GM12878 (cell line): ENCODE measurements at regions not wholly inside any gene's neighbourhood (a gene's known extent, or its start where the extent isn't known, plus 50 kb on each side); places are given as distances from the start of the nearest gene placed in this dataset.

Experiments used
- ATAC-seq: fragments of 200-7000 bp; cut with Tn5 transposase; 3 replicates; pipeline ENCODE4 v1.9.1; 2020; ENCODE audit warnings: mild to moderate bottlenecking, moderate library complexity
- BruUV-seq: library from RNA; stranded (reverse); fragments of 400-500 nt; replicated peaks from 2 replicates; lab custom pipeline; 2021; lab: Mats Ljungman, UMichigan
- CTCF ChIA-PET: fragments of 300-600 bp; sonication (Branson Sonifier 250); formaldehyde crosslinking; extraction: SDS; loops from one replicate; lab custom pipeline; 2021; ENCODE audit warnings: inconsistent platforms; lab: Yijun Ruan, JAX
- POLR2A ChIA-PET: fragments of 350-600 bp; formaldehyde crosslinking; extraction: SDS; loops from one replicate; lab custom pipeline; 2021; ENCODE audit warnings: inconsistent platforms; lab: Charles Lee
- RAD21 ChIA-PET: fragments of 300-600 bp; sonication (Branson Sonifier 250); formaldehyde crosslinking; loops from one replicate; lab custom pipeline; 2023; ENCODE audit warnings: antibody characterized with exemption; ENCODE audit not compliant: unreplicated experiment; lab: Charles Lee
- SMC1A ChIA-PET: fragments of 300-600 bp; sonication (Branson Sonifier 250); formaldehyde crosslinking; loops from one replicate; lab custom pipeline; 2023; ENCODE audit not compliant: unreplicated experiment, uncharacterized antibody; lab: Charles Lee
- DNase-seq: peaks from one replicate; pipeline ENCODE4 v3.0.0-alpha.2; 2011; ENCODE audit warnings: low read depth, low spot score
- FAIRE-seq: peaks from 3 replicates; lab custom pipeline; 2011; peaks lifted over from hg19 to GRCh38; lab: Jason Lieb, UNC
- H2AFZ ChIP-seq: 2 replicates; pipeline ENCODE4 v1.6.0; 2011; ENCODE audit warnings: low read depth, low read length, control low read depth; ENCODE audit not compliant: control insufficient read depth
- H3K27ac ChIP-seq: 2 replicates; pipeline ENCODE4 v1.5.1; 2011; ENCODE audit warnings: control low read depth; ENCODE audit not compliant: control insufficient read depth, insufficient read depth
- H3K27me3 ChIP-seq, 2 experiments: replicated peaks in 1 of 2; 2 replicates each; pipeline versions ENCODE4 v1.6.0 to v1.6.1; 2011; ENCODE audit warnings: low read length in 1 of 2; ENCODE audit not compliant: control insufficient read depth in 2 of 2, insufficient read depth in 2 of 2
- H3K36me3 ChIP-seq, 2 experiments: 2 replicates each; pipeline ENCODE4 v1.5.1; 2011; ENCODE audit warnings: low read length in 1 of 2; ENCODE audit not compliant: control insufficient read depth in 2 of 2, insufficient read depth in 2 of 2
- H3K4me1 ChIP-seq: 2 replicates; pipeline ENCODE4 v1.6.1; 2011; ENCODE audit warnings: mild to moderate bottlenecking, low read length, moderate library complexity, mixed read lengths; ENCODE audit not compliant: control insufficient read depth, insufficient read depth
- H3K4me2 ChIP-seq: 2 replicates; pipeline ENCODE4 v1.6.0; 2011; ENCODE audit warnings: control low read depth; ENCODE audit not compliant: control insufficient read depth, insufficient read depth
- H3K4me3 ChIP-seq: fragments of 200-600 bp; sonication (generic); 2 replicates; pipeline ENCODE4 v1.5.1; 2016
- H3K79me2 ChIP-seq: 2 replicates; pipeline ENCODE4 v1.6.0; 2011; ENCODE audit warnings: low read length; ENCODE audit not compliant: control insufficient read depth, insufficient read depth
- H3K9ac ChIP-seq: 2 replicates; pipeline ENCODE4 v1.8.0; 2011; ENCODE audit warnings: low read length, control low read depth, mixed read lengths; ENCODE audit not compliant: control insufficient read depth, insufficient read depth
- H3K9me3 ChIP-seq: replicated peaks from 3 replicates; pipeline ENCODE4 v1.5.1; 2011; ENCODE audit warnings: mild to moderate bottlenecking, low read length; ENCODE audit not compliant: control insufficient read depth, insufficient read depth
- H4K20me1 ChIP-seq: 2 replicates; pipeline ENCODE4 v1.6.0; 2011; ENCODE audit not compliant: control insufficient read depth, insufficient read depth
- BMI1 ChIP-seq: fragments of 450-650 bp; IDR thresholded peaks from 2 replicates; pipeline ENCODE4 v1.6.1; 2016; ENCODE audit warnings: mild to moderate bottlenecking, moderate library complexity, borderline replicate concordance
- HDAC6 ChIP-seq: fragments of 200-600 bp; sonication (generic); IDR thresholded peaks from one replicate; pipeline ENCODE4 v1.8.0; 2017; ENCODE audit warnings: antibody characterized with exemption; ENCODE audit not compliant: unreplicated experiment
- JUNB ChIP-seq: IDR thresholded peaks from 2 replicates; pipeline ENCODE4 v1.6.1; 2016; ENCODE audit warnings: antibody characterized with exemption, mild to moderate bottlenecking
- RUNX3 ChIP-seq: IDR thresholded peaks from 2 replicates; pipeline ENCODE4 v1.6.1; 2012; ENCODE audit warnings: low read length, inconsistent platforms
- SUPT20H ChIP-seq: IDR thresholded peaks from 2 replicates; pipeline ENCODE4 v1.6.1; 2011; ENCODE audit warnings: low read depth, mild to moderate bottlenecking, low read length, moderate library complexity, borderline replicate concordance; ENCODE audit not compliant: control insufficient read depth
- TCF7 ChIP-seq: IDR thresholded peaks from 2 replicates; pipeline ENCODE4 v1.6.1; 2014; ENCODE audit warnings: antibody characterized with exemption, borderline replicate concordance
- WGBS: methylation state at CpG from one replicate; pipeline ENCODE4 v1.1.6; 2016; ENCODE audit warnings: low lambda C conversion rate; ENCODE audit not compliant: insufficient replicate concordance, insufficient coverage; ENCODE audit errors: missing lambda C conversion rate; 5-methylcytosine and 5-hydroxymethylcytosine counted together
- in situ Hi-C: fragments of 300-500 bp; cut with MboI; formaldehyde crosslinking; loops from 9 replicates; pipeline ENCODE4 v1.14.3; 2018; ENCODE audit warnings: mixed read lengths
- intact Hi-C: fragments of 100-400 bp; cut with micrococcal nuclease; formaldehyde crosslinking; loops from one replicate; pipeline ENCODE4 v1.14.2; 2022; ENCODE audit not compliant: unreplicated experiment
- TF ChIP-seq, protein P1 (sequence below): fragments of 450-650 bp; IDR thresholded peaks from 2 replicates; pipeline ENCODE4 v1.6.1; 2016; ENCODE audit warnings: mild to moderate bottlenecking
- TF ChIP-seq, protein P2 (sequence below): IDR thresholded peaks from 2 replicates; pipeline ENCODE4 v1.6.1; 2012; ENCODE audit warnings: improper control_type of control experiment, low read depth, low read length; ENCODE audit not compliant: insufficient replicate concordance

DNA sequence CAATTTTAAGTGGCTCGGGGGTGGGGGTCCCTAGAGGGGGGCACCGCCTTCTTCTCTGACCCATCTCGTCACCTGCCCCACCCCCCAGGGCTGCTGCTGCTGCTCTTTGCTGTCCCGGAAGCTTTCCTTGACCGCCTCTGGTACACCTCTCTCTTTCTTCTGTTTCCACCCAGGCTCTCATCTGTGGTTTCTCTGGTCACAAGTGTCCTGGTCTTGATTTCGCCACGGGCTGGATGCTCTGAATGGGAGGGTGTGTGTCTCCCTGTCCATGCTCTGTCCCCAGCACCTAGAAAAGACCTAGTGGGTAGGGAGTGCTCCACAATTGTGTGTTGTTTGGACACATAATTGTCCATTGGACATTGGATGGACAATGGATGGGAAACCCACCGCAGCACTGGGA lies 134.7 kb upstream of the CIBAR2 start:
- H3K27me3 ChIP-seq, result no peaks in the 10 kb centered on the region
- 7% methylated on average over 8 of the region's 8 CpGs for WGBS
- TF ChIP-seq, protein P1, sequence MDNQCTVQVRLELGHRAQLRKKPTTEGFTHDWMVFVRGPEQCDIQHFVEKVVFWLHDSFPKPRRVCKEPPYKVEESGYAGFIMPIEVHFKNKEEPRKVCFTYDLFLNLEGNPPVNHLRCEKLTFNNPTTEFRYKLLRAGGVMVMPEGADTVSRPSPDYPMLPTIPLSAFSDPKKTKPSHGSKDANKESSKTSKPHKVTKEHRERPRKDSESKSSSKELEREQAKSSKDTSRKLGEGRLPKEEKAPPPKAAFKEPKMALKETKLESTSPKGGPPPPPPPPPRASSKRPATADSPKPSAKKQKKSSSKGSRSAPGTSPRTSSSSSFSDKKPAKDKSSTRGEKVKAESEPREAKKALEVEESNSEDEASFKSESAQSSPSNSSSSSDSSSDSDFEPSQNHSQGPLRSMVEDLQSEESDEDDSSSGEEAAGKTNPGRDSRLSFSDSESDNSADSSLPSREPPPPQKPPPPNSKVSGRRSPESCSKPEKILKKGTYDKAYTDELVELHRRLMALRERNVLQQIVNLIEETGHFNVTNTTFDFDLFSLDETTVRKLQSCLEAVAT, result no peak
- TF ChIP-seq RUNX3, result peak; percentile 9; the same call in 1 of the 2 replicates
- TF ChIP-seq, all 136 proteins: peak for 1
- Histone ChIP-seq H3K9me3 (no peaks in the 10 kb centered on the region), H2AFZ (no peak overlapping the region), H3K4me2 (no peak overlapping the region), H3K4me3 (no peak overlapping the region), H3K4me1 (no peaks in the 10 kb centered on the region), H4K20me1 (no peaks in the 10 kb centered on the region), H3K9ac (no peak overlapping the region), H3K27ac (no peak overlapping the region), H3K36me3 (no peaks in the 10 kb centered on the region), H3K79me2 (no peaks in the 10 kb centered on the region)
- ChIA-PET RAD21 (interaction anchor here (0.6 to 0.7 kb wide), 2 partner anchors 132 to 225 kb away, joined by 3 read pairs; no protein-coding TSS in a partner anchor), POLR2A (interaction anchor here (0.6 kb wide), 1 partner anchor 569 kb away, joined by 7 read pairs; no protein-coding TSS in a partner anchor), SMC1A (no interaction called here), CTCF (interaction anchor here (1.2 to 3.1 kb wide), 5 partner anchors 11 to 132 kb away, joined by 3 to 11 read pairs (median 8); no protein-coding TSS in a partner anchor)
- in situ Hi-C loops, result no loop called here
- ATAC-seq, result no peak; the same call in 2 of the 3 replicates
- DNase-seq, result no peak
- intact Hi-C loops, result loop anchor here (5.0 kb wide), 1 partner anchor 130 kb away; no protein-coding TSS in a partner anchor
- FAIRE-seq, result no peak
- no TSS peak for BruUV-seq

DNA sequence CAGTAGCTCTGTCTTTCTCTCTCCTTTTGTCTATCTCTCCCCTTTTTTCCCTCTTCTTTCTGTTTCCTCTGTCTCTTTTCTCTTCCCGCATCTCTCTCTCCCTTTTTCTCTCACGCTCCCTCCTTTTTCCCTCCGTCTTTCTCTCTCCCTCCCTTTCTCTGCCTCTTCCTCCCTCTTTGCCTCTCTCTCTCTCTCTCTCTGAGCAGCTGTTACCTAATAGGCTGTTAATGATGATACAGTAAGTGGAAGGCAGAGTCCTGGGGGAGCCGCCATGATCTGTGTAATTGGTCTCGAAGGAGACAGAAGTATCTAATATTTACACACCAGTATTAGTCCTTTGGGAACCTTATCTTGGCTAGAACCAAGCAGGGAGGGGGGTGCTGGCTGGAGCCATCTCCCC lies 136.1 kb upstream of the CIBAR2 start:
- Histone ChIP-seq H3K4me2 (no peak overlapping the region), H3K4me3 (no peak overlapping the region), H3K27ac (no peak overlapping the region), H3K36me3 (no peaks in the 10 kb centered on the region), H3K79me2 (no peaks in the 10 kb centered on the region), H3K9ac (no peak overlapping the region), H4K20me1 (no peaks in the 10 kb centered on the region), H3K27me3 (no peaks in the 10 kb centered on the region), H2AFZ (no peak overlapping the region), H3K4me1 (peaks cover 3% of the 10 kb centered on the region; the same call in 1 of the 2 replicates), H3K9me3 (no peaks in the 10 kb centered on the region)
- BruUV-seq, result no TSS peak
- CTCF ChIA-PET, result interaction anchor here (0.7 to 3.1 kb wide), 5 partner anchors 10 to 134 kb away, joined by 3 to 11 read pairs (median 6); no protein-coding TSS in a partner anchor
- FAIRE-seq, result no peak
- SMC1A ChIA-PET, result interaction anchor here (1.2 kb wide), 1 partner anchor 134 kb away, joined by 5 read pairs; no protein-coding TSS in a partner anchor
- RAD21 ChIA-PET, result no interaction called here
- in situ Hi-C loops (no loop called here), intact Hi-C loops (loop anchor here (5.0 kb wide), 1 partner anchor 131 kb away; no protein-coding TSS in a partner anchor)
- POLR2A ChIA-PET, result no interaction called here
- DNase-seq, result no peak
- no peak for ATAC-seq
- whole genome bisulfite sequencing, result 68% methylated on average over 5 of the region's 5 CpGs
- TF ChIP-seq BMI1 (no peak), JUNB (no peak), SUPT20H (no peak), HDAC6 (no peak), TCF7 (no peak)
- TF ChIP-seq, protein P2, sequence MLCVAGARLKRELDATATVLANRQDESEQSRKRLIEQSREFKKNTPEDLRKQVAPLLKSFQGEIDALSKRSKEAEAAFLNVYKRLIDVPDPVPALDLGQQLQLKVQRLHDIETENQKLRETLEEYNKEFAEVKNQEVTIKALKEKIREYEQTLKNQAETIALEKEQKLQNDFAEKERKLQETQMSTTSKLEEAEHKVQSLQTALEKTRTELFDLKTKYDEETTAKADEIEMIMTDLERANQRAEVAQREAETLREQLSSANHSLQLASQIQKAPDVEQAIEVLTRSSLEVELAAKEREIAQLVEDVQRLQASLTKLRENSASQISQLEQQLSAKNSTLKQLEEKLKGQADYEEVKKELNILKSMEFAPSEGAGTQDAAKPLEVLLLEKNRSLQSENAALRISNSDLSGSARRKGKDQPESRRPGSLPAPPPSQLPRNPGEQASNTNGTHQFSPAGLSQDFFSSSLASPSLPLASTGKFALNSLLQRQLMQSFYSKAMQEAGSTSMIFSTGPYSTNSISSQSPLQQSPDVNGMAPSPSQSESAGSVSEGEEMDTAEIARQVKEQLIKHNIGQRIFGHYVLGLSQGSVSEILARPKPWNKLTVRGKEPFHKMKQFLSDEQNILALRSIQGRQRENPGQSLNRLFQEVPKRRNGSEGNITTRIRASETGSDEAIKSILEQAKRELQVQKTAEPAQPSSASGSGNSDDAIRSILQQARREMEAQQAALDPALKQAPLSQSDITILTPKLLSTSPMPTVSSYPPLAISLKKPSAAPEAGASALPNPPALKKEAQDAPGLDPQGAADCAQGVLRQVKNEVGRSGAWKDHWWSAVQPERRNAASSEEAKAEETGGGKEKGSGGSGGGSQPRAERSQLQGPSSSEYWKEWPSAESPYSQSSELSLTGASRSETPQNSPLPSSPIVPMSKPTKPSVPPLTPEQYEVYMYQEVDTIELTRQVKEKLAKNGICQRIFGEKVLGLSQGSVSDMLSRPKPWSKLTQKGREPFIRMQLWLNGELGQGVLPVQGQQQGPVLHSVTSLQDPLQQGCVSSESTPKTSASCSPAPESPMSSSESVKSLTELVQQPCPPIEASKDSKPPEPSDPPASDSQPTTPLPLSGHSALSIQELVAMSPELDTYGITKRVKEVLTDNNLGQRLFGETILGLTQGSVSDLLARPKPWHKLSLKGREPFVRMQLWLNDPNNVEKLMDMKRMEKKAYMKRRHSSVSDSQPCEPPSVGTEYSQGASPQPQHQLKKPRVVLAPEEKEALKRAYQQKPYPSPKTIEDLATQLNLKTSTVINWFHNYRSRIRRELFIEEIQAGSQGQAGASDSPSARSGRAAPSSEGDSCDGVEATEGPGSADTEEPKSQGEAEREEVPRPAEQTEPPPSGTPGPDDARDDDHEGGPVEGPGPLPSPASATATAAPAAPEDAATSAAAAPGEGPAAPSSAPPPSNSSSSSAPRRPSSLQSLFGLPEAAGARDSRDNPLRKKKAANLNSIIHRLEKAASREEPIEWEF, result no peak
